Endothelial cell of umbilical vein (primary cell): ENCODE measurements at regions not wholly inside any gene's neighbourhood (a gene's known extent, or its start where the extent isn't known, plus 50 kb on each side); places are given as distances from the start of the nearest gene placed in this dataset.

Experiments
- EZH2 ChIP-seq: IDR thresholded peaks from 2 replicates; pipeline ENCODE4 v1.6.1; 2012; ENCODE audit warnings: borderline replicate concordance, low read depth, mild to moderate bottlenecking, moderate library complexity, low read length, inconsistent platforms; ENCODE audit not compliant: severe bottlenecking
- MYC ChIP-seq: IDR thresholded peaks from one replicate; pipeline ENCODE4 v1.6.1; 2011; ENCODE audit warnings: mild to moderate bottlenecking, low read depth, low read length
- POLR2A ChIP-seq: IDR thresholded peaks from 2 replicates; pipeline ENCODE4 v1.6.1; 2012; ENCODE audit warnings: low read depth, mild to moderate bottlenecking, control low read depth, low read length
- POLR2AphosphoS5 ChIP-seq: IDR thresholded peaks from 2 replicates; pipeline ENCODE4 v1.6.1; 2012; ENCODE audit warnings: low read depth, mild to moderate bottlenecking, control low read depth, low read length, moderate library complexity; ENCODE audit not compliant: insufficient read depth
- TF ChIP-seq, protein P1 (sequence below), 2 donors: IDR thresholded peaks; 1 replicate in 1 of 2; 2 replicates in 1 of 2; pipeline ENCODE4 v1.5.1; 2011; ENCODE audit warnings: low read length in 2 of 2, mild to moderate bottlenecking in 2 of 2, moderate library complexity in 2 of 2, control low read depth in 1 of 2, inconsistent platforms in 1 of 2, low read depth in 1 of 2; ENCODE audit not compliant: insufficient read depth in 1 of 2; ENCODE audit errors: extremely low read depth in 1 of 2
- TF ChIP-seq, protein P2 (sequence below): IDR thresholded peaks from 2 replicates; pipeline ENCODE4 v1.6.1; 2011; ENCODE audit not compliant: insufficient read depth, insufficient read length

DNA sequence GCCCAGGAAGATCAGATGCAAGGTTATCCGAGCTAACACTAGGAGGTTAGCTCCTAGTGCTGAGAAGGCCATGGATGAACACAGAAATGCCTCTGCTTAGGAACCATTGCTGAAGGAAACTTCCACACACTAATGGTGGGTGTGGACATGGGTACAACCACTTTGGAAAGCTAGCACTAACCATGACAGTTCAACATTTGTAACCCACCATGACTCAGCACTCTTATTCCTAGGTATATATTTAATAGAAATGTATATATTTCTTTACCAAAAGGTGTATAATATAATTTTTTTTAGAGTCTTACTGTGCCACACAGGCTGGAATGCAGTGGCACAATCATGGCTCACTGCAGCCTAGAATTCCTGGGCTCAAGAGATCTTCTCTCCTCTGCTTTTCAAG lies 85.3 kb upstream of the BTBD3 start:
- TF ChIP-seq, protein P1, sequence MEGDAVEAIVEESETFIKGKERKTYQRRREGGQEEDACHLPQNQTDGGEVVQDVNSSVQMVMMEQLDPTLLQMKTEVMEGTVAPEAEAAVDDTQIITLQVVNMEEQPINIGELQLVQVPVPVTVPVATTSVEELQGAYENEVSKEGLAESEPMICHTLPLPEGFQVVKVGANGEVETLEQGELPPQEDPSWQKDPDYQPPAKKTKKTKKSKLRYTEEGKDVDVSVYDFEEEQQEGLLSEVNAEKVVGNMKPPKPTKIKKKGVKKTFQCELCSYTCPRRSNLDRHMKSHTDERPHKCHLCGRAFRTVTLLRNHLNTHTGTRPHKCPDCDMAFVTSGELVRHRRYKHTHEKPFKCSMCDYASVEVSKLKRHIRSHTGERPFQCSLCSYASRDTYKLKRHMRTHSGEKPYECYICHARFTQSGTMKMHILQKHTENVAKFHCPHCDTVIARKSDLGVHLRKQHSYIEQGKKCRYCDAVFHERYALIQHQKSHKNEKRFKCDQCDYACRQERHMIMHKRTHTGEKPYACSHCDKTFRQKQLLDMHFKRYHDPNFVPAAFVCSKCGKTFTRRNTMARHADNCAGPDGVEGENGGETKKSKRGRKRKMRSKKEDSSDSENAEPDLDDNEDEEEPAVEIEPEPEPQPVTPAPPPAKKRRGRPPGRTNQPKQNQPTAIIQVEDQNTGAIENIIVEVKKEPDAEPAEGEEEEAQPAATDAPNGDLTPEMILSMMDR (IDR thresholded peaks at IDR 0.05; ENCODE audit: extremely low read depth in 1 of 2, insufficient read depth in 1 of 2, low read depth in 1 of 2, low read length in 2 of 2), result no peak
- TF ChIP-seq POLR2A, result no peak
- no peak for TF ChIP-seq EZH2
- TF ChIP-seq, protein P2, sequence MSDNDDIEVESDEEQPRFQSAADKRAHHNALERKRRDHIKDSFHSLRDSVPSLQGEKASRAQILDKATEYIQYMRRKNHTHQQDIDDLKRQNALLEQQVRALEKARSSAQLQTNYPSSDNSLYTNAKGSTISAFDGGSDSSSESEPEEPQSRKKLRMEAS, result no peak
- TF ChIP-seq MYC, result no peak
- no peak for TF ChIP-seq POLR2AphosphoS5
